OCI-LY7 (cell line): ENCODE measurements at regions not wholly inside any gene's neighbourhood (a gene's known extent, or its start where the extent isn't known, plus 50 kb on each side); places are given as distances from the start of the nearest gene placed in this dataset.

Source experiments
- BruUV-seq: library from RNA; stranded (reverse); fragments of 400-500 nt; replicated peaks from 2 replicates; lab custom pipeline; 2021; lab: Mats Ljungman, UMichigan
- CTCF ChIA-PET: fragments of 300-600 bp; sonication (Branson Sonifier 250); formaldehyde crosslinking; loops from one replicate; lab custom pipeline; 2022; ENCODE audit warnings: antibody characterized with exemption; ENCODE audit not compliant: unreplicated experiment; lab: Charles Lee
- POLR2A ChIA-PET: fragments of 300-600 bp; sonication (Branson Sonifier 250); formaldehyde crosslinking; loops from one replicate; lab custom pipeline; 2022; ENCODE audit warnings: antibody characterized with exemption; lab: Charles Lee
- DNase-seq: peaks from one replicate; pipeline ENCODE4 v3.0.0-alpha.2; 2015; ENCODE audit warnings: low spot score
- H2AFZ ChIP-seq: fragments of 200-600 bp; sonication (generic), shearing (Covaris generic); 2 replicates; pipeline ENCODE4 v1.6.1; 2014; ENCODE audit warnings: mild to moderate bottlenecking, antibody characterized with exemption, low read length, moderate library complexity
- H3K27ac ChIP-seq: fragments of 200-600 bp; sonication (generic); 2 replicates; pipeline ENCODE4 v1.5.1; 2014; ENCODE audit warnings: mixed run types, low read depth, mild to moderate bottlenecking, moderate library complexity, low read length, inconsistent platforms; ENCODE audit not compliant: poor library complexity, severe bottlenecking
- H3K36me3 ChIP-seq: fragments of 200-600 bp; sonication (generic); 2 replicates; pipeline ENCODE4 v1.6.1; 2014; ENCODE audit warnings: mild to moderate bottlenecking, antibody characterized with exemption, low read length, moderate library complexity, mixed read lengths; ENCODE audit not compliant: insufficient read depth
- H3K4me1 ChIP-seq: fragments of 200-600 bp; sonication (generic); 2 replicates; pipeline ENCODE4 v1.5.1; 2014; ENCODE audit warnings: mild to moderate bottlenecking, low read length; ENCODE audit not compliant: insufficient read depth, poor library complexity, severe bottlenecking
- H3K4me2 ChIP-seq: fragments of 200-600 bp; sonication (generic); 2 replicates; pipeline ENCODE4 v1.6.1; 2014; ENCODE audit warnings: mild to moderate bottlenecking, low read length
- H3K4me3 ChIP-seq: fragments of 200-600 bp; sonication (generic); 2 replicates; pipeline ENCODE4 v1.5.1; 2014; ENCODE audit warnings: mild to moderate bottlenecking, low read depth, low read length; ENCODE audit not compliant: poor library complexity, severe bottlenecking
- H3K79me2 ChIP-seq: fragments of 200-600 bp; sonication (generic); 2 replicates; pipeline ENCODE4 v1.6.1; 2016; ENCODE audit warnings: low read depth, mild to moderate bottlenecking, low read length, moderate library complexity, mixed read lengths; ENCODE audit not compliant: insufficient read depth
- H3K9me2 ChIP-seq: fragments of 200-600 bp; sonication (generic); 2 replicates; pipeline ENCODE4 v1.6.1; 2016; ENCODE audit warnings: mild to moderate bottlenecking, low read length, mixed read lengths; ENCODE audit not compliant: insufficient read depth
- H3K9me3 ChIP-seq: fragments of 200-600 bp; sonication (generic); 2 replicates; pipeline ENCODE4 v1.6.1; 2014; ENCODE audit warnings: mild to moderate bottlenecking, mixed run types, low read length, mixed read lengths
- H4K20me1 ChIP-seq: fragments of 200-600 bp; sonication (generic); 2 replicates; pipeline ENCODE4 v1.6.1; 2014; ENCODE audit warnings: mild to moderate bottlenecking, antibody characterized with exemption, low read length, moderate library complexity, mixed read lengths; ENCODE audit not compliant: insufficient read depth
- EZH2phosphoT487 ChIP-seq: fragments of 200-600 bp; sonication (generic); IDR thresholded peaks from 2 replicates; pipeline ENCODE4 v1.6.1; 2018; ENCODE audit warnings: low read depth, borderline replicate concordance, mild to moderate bottlenecking, mixed run types, antibody characterized with exemption, low read length, moderate library complexity, mixed read lengths
- intact Hi-C: fragments of 100-400 bp; cut with micrococcal nuclease; formaldehyde crosslinking; loops from one replicate; pipeline ENCODE4 v1.10.0; 2022; ENCODE audit not compliant: unreplicated experiment
- TF ChIP-seq, protein P1 (sequence below): fragments of 200-600 bp; sonication (generic); conservative IDR thresholded peaks from 2 replicates; pipeline ENCODE4 v1.5.1; 2014; ENCODE audit warnings: mild to moderate bottlenecking, antibody characterized with exemption, low read length, moderate library complexity, mixed read lengths

DNA sequence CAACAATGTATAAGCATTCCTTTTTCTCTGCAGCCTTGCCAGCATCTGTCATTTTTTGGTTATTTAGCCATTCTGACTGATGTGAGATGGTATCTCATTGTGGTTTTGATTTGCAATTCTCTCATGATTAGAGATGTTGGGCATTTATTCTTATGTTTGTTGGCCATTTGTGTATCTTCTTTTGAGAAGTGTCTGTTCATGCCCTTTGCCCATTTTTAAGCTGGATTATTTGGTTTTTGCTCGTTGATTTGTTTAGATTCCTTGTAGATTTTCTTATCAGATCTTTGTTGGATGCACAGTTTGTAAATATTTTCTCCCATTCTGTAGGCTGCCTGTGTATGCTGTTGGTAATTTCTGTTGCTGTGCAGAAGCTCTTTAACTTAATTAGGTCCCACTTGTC lies 259.6 kb upstream of the SESN3 start:
- intact Hi-C loops: no loop called here
- H4K20me1 ChIP-seq: no peaks in the 10 kb centered on the region
- no peak for DNase-seq
- H3K4me3 ChIP-seq: no peak overlapping the region
- no peaks in the 10 kb centered on the region for H3K79me2 ChIP-seq
- no peaks in the 10 kb centered on the region for H3K4me1 ChIP-seq
- no peak overlapping the region for H3K27ac ChIP-seq
- H3K4me2 ChIP-seq: no peak overlapping the region
- H3K36me3 ChIP-seq: no peaks in the 10 kb centered on the region
- H3K9me2 ChIP-seq: no peaks in the 10 kb centered on the region
- POLR2A ChIA-PET: no interaction called here
- no peaks in the 10 kb centered on the region for H3K9me3 ChIP-seq
- TF ChIP-seq, protein P1, sequence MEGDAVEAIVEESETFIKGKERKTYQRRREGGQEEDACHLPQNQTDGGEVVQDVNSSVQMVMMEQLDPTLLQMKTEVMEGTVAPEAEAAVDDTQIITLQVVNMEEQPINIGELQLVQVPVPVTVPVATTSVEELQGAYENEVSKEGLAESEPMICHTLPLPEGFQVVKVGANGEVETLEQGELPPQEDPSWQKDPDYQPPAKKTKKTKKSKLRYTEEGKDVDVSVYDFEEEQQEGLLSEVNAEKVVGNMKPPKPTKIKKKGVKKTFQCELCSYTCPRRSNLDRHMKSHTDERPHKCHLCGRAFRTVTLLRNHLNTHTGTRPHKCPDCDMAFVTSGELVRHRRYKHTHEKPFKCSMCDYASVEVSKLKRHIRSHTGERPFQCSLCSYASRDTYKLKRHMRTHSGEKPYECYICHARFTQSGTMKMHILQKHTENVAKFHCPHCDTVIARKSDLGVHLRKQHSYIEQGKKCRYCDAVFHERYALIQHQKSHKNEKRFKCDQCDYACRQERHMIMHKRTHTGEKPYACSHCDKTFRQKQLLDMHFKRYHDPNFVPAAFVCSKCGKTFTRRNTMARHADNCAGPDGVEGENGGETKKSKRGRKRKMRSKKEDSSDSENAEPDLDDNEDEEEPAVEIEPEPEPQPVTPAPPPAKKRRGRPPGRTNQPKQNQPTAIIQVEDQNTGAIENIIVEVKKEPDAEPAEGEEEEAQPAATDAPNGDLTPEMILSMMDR: no peak
- TF ChIP-seq EZH2phosphoT487: no peak
- BruUV-seq: no TSS peak
- no peak overlapping the region for H2AFZ ChIP-seq
- CTCF ChIA-PET: no interaction called here

DNA sequence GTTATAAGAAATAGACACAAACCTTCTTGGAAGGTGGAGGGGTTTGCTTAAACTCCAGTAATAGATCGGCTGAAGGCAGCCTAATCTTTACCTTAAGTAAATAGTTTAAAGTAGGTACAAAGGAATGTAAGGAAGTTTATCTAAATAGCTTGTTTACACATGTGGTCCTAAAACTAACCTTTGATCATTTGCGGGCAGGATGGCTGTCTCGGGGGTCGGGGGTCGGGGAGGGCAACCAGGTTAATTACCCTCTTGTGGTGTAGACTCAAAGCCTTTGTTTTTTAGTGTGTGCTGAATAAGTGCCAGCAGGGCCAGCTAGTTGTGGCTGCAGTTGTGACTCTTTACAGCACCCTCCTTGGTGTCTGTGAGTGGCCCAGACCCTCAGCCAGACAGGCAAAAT lies 256.9 kb upstream of the SESN3 start:
- TF ChIP-seq EZH2phosphoT487: no peak
- TF ChIP-seq, protein P1: no peak

DNA sequence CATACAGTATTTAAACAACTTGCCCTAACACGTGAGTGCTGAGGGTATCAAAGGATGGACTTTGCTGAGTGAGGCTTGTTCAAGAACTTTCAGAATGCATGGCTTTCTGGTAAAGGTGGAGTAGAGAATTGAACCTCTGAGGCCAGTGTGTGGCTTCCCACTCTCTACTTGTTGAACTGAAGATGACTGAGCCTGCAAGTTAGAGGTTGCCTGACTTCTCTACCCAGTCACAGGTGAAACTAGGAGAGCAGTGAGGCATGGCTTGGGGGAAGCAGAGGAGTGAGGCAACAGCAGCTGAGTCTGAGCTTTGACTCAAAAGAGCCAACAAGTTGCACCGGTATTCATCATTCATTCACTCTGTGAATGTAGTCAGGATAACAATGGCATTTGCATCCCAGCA lies 256.4 kb upstream of the SESN3 start:
- BruUV-seq: no TSS peak
- Histone ChIP-seq H3K4me2 (no peak overlapping the region), H2AFZ (no peak overlapping the region), H3K36me3 (no peaks in the 10 kb centered on the region), H4K20me1 (no peaks in the 10 kb centered on the region), H3K79me2 (no peaks in the 10 kb centered on the region), H3K9me3 (no peaks in the 10 kb centered on the region), H3K9me2 (no peaks in the 10 kb centered on the region), H3K4me1 (no peaks in the 10 kb centered on the region), H3K27ac (no peak overlapping the region), H3K4me3 (no peak overlapping the region)
- TF ChIP-seq, protein P1: no peak
- TF ChIP-seq EZH2phosphoT487: no peak
- POLR2A ChIA-PET: interaction anchor here (0.6 to 1.2 kb wide), 4 partner anchors 12 to 351 kb away, joined by 3 to 5 read pairs (median 4); no protein-coding TSS in a partner anchor
- DNase-seq: no peak
- CTCF ChIA-PET: no interaction called here
- intact Hi-C loops: no loop called here

More for the DNA sequence above, 256.9 kb upstream of the SESN3 start:
- no peaks in the 10 kb centered on the region for H4K20me1 ChIP-seq
- no peak overlapping the region for H3K4me3 ChIP-seq
- H2AFZ ChIP-seq: no peak overlapping the region
- BruUV-seq: no TSS peak
- H3K4me1 ChIP-seq: no peaks in the 10 kb centered on the region
- DNase-seq: no peak
- no peak overlapping the region for H3K27ac ChIP-seq
- H3K4me2 ChIP-seq: no peak overlapping the region
- CTCF ChIA-PET: no interaction called here
- intact Hi-C loops: no loop called here
- no peaks in the 10 kb centered on the region for H3K36me3 ChIP-seq
- H3K9me3 ChIP-seq: no peaks in the 10 kb centered on the region
- POLR2A ChIA-PET: interaction anchor here (0.6 to 1.2 kb wide), 3 partner anchors 12 to 352 kb away, joined by 3 to 5 read pairs (median 3); no protein-coding TSS in a partner anchor
- H3K79me2 ChIP-seq: no peaks in the 10 kb centered on the region
- no peaks in the 10 kb centered on the region for H3K9me2 ChIP-seq
